NCI-H2029 (cell line): ENCODE measurements at regions not wholly inside any gene's neighbourhood (a gene's known extent, or its start where the extent isn't known, plus 50 kb on each side); places are given as distances from the start of the nearest gene placed in this dataset.

Experiments
- DNase-seq: peaks from one replicate; lab custom pipeline; 2025; lab: John Stamatoyannopoulos, UW

- no peak for DNase-seq
These were observed 93.7 kb upstream of the SETBP1 start for GRCh38 chr18:44586782-44587524.

GRCh38 chr18:44588508-44588907, 92.2 kb upstream of the SETBP1 start:
- no peak for DNase-seq

GRCh38 chr18:44589693-44590355, 90.9 kb upstream of the SETBP1 start:
- no peak for DNase-seq

GRCh38 chr18:44590956-44591670, 89.6 kb upstream of the SETBP1 start:
- no peak for DNase-seq

DNA sequence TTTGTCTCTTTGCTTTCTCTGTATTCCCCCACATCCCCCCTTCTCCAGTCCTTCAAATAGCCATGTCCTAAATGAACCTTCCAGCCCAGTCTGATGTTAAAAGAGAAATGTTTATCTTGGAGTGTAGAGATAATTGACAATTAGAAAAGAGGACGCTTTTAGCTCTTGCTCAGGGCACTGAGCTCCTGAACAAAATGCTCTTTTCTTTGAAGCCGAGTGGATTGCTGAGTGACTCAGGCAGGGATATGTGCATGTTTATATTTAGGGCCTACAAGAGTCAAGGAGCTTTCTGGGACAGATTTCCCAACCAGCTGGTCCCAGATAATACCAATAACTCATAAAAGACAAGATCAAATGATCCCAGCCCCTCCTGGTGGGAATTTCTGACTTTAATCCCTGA, 88.0 kb upstream of the SETBP1 start:
- no peak for DNase-seq

DNA sequence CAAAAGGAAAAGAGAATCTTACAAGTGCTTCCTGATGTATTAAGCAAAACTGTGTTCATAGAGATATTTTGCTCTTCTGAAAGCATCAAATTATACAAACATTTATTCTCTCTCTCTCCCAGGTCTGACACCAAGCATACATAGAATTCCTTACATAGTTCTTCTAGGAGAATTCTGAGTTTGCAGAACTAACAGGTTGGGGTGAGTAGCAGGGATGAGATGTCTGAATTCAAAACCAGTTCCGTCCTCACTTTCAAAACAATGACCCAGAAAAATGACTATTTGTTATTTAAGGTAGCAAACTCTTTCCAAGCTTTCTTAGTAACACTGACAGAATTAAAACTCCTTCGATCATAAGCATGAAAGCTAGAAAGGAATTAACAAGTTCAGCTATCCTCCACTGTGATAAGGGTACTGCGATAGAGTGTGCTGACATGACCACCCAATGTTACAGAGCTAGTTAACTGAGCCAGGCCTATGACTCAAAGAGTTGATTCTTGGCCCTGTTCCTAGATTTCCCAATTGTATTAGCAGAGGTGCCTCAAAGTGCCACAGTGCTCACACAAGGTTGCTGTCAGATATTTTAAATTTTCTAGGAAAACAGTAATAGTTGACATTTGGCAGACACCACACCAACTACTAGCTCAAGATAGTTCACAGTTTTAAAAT, 85.8 kb upstream of the SETBP1 start:
- no peak for DNase-seq

GRCh38 chr18:44597797-44598196, 82.9 kb upstream of the SETBP1 start:
- no peak for DNase-seq

GRCh38 chr18:44598514-44598913, 82.2 kb upstream of the SETBP1 start:
- DNase-seq: no peak

GRCh38 chr18:44599412-44599811, 81.3 kb upstream of the SETBP1 start:
- no peak for DNase-seq

- no peak for DNase-seq
These were observed 79.2 kb upstream of the SETBP1 start for GRCh38 chr18:44601447-44601846.

DNA sequence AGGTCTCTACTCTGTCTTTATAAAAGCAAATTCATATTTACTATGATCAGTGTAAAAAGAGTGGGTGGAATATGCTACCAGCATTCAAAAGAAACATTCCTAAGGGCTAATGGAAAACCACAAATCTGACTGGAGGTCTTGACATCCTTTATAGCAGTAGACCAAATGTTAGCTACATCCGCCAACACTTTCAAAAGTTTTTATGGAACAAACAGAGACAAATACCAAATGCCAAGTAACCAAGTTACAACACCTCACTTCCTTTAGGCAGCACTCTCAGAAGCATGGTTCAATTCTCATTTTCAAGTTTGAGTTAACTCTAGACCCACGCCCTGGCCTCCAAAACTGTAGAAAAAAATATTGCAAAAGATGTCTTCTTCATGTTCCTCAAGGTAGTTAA, 78.3 kb upstream of the SETBP1 start:
- DNase-seq: no peak

GRCh38 chr18:44602845-44603244, 77.8 kb upstream of the SETBP1 start:
- DNase-seq: no peak

DNA sequence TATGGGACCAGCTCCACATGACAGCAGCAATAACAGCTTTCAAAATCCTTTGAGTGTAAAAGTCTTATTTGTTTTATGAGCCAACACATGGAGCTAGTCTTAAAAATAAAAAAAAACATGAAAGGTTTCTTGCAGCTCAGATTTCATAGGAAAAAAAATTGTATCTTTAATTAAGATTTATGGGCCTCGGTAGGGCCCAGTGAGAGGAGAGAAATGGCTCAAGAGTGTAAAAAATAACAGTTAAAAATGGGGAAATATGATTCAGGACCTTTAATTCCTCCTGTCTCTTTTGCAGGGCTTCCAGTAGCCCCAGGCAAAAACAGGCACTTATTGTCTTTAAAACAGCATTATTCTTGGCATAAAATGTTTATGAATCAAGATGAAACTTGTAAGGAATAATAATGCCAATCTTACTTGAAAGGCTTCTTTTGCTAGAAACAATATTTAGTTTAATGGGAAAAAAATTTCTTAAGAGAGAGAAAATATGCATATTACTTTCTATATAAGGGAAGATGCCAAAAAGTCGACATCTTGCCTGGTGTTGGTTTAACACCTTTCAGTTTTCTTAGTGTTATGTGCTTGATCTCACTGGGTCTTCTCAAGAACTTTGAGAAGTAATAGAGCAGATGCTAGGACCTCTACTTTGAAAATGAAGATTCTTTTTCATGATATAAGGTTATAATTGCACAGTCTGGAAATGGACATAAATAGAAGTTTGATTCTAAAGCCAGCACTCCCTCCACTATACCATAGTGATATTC, 71.3 kb upstream of the SETBP1 start:
- DNase-seq: no peak

- no peak for DNase-seq
These were observed 59.9 kb upstream of the SETBP1 start for GRCh38 chr18:44620812-44621211.

DNA sequence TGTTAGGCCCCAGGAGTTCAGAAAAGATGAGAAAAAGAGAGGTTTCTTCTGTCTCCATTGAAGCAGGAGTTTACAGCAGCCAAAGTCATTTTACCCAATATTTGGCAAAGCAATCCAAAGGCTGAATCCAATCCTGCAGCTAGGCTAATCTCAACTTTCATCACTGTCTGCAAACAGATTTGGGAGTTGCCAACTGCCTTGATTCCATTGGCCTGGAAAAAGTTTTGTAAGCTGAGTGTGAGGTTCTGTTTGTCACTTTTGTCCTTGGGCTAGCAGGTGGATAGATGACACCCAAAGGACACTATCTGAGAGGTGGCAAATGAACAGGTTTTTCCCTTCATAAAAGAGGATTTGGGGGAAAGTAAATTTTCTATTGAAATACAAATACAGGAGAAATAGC, 56.6 kb upstream of the SETBP1 start:
- no peak for DNase-seq

DNA sequence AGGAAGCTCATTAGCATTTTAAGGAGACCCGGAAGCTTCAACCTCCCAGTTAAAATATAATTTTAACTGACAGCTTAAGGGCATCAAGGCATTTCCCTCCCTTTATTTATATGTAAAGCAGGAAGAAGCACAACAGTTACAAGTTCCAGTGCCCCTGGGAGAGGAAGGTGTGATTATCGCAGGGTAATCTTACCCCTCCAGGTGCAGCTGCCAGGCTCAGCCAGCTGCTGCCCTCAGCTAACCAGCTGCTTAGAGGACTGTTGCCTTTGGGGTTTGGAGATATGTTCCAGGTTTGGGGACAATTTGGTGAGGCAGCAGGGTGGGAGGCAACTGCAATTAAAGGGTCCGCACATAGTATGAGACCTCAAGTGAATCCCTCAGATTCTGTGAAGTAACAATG, 55.3 kb upstream of the SETBP1 start:
- no peak for DNase-seq

DNA sequence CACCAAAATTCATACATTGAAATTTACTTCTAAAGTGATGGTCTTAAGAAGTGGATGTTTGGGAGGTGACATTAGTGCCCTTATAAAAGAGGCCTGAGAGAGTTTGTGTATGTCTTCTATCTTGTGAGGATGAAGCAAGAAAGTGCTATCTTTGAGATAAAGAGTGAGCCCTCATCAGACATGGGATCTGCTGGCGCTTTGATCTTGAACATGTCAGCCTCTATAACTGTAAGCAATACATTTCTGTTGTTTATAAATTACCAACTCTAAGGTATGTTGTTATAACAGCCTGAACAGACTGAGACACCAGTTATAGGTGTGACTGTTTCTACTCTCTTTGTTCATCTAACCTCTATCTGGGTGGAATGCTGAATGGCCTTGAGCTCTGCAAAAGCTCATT, 54.5 kb upstream of the SETBP1 start:
- no peak for DNase-seq

GRCh38 chr18:44626807-44627206, 53.9 kb upstream of the SETBP1 start:
- no peak for DNase-seq

- no peak for DNase-seq
These were observed 53.4 kb upstream of the SETBP1 start for GRCh38 chr18:44627280-44627679.

GRCh38 chr18:44629406-44629805, 51.3 kb upstream of the SETBP1 start:
- DNase-seq: no peak

DNA sequence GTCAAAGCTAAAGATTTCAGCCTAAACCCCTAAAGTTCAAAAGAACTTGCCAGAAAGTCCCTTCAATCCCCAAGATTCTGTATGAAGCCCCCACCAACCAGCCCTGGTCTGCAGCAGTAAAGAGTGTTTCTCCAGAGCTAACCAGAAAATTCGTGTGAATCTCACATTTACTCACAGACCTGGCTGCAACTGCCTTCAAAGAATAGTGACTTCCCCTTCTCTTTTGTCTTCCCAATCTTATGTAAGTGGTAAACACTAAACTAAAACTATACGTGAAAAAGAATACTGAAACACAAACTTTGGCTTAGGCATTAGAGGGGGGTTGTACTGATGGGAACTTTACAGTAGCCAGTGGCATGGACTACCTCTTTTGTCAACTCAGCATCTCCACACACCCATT, 50.6 kb upstream of the SETBP1 start:
- no peak for DNase-seq
